GM12872 (cell line): ENCODE measurements at regions not wholly inside any gene's neighbourhood (a gene's known extent, or its start where the extent isn't known, plus 50 kb on each side); places are given as distances from the start of the nearest gene placed in this dataset.

Source experiments
- CTCF ChIP-seq: IDR thresholded peaks from 3 replicates; pipeline ENCODE4 v1.5.1; 2011; ENCODE audit warnings: low read depth, mild to moderate bottlenecking, low read length, moderate library complexity; ENCODE audit not compliant: insufficient read depth

GRCh38 chr9:104200456-104200994 is 106.4 kb downstream of the SMC2 start:
- TF ChIP-seq CTCF, result no peak

GRCh38 chr9:104206766-104207165 is 112.7 kb downstream of the SMC2 start:
- TF ChIP-seq CTCF, result no peak

GRCh38 chr9:104209387-104209786 is 115.3 kb downstream of the SMC2 start:
- no peak for TF ChIP-seq CTCF

- TF ChIP-seq CTCF, result no peak
Observed at GRCh38 chr9:104227108-104227507, 133.0 kb downstream of the SMC2 start.

GRCh38 chr9:104232781-104233341 is 138.8 kb downstream of the SMC2 start:
- no peak for TF ChIP-seq CTCF

DNA sequence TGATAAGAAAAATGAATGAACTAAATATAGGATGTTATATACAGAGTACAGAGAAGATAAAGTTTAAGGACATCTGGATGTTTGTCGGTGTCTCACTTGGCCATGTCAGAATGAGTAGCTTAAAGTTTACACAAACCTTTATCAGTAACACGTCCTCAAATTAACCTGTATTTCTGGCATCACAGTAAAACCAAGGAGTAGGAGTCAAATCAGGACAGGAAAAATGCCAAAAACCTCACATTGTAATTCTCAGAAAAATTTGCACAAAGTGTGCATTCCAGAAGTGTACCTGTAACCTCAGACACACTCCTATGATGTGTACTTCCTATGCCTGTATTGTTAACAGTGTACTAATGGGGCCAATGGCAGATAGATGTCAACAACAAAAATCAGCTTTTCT is 139.3 kb downstream of the SMC2 start:
- no peak for TF ChIP-seq CTCF

DNA sequence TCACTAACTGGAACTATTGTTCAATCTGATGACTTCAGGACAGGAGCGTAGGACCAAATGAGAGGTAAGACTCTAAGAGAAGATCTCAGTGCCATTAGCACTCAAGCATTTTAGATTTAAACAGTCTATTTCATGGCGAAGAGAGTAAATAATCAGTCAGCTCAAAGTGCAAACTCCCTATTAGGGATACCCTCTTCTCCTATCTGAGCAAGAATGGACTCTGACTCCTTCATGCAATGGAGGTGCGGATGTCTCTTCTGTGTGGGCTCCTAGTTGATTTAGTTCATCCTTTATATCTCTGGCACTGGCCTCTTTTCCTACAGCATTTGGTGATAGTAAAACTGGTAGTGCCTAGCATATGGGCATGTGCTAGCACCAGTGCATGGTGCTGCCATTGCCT is 144.6 kb downstream of the SMC2 start:
- TF ChIP-seq CTCF, result no peak
